ENCODE measurements at regions not wholly inside any gene's neighbourhood (a gene's known extent, or its start where the extent isn't known, plus 50 kb on each side); places are given as distances from the start of the nearest gene placed in this dataset.

DNA sequence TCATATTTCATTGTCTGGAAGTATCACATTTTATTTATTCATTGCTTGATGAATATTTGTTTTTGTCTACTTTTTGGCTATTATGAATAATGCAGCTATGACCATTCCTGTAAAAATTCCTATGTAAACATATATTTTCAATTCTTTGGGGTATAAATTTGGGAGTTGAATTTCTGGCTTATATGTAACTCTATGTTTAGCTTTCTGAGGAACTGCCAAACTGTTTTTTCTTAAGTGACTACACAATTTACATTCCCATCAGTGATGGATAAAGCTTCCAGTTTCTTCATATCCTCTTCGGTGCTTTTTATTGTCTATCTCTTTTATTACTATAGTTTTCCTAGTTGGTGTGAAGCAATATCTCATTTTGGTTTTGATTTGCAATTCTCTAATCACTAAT, 115.6 kb upstream of the CXCL12 start:
- TF ChIP-seq POLR2A (IDR thresholded peaks at IDR 0.05) (no peak), CTCF (IDR thresholded peaks at IDR 0.05 in 8 of 11, conservative IDR thresholded peaks at IDR 0.05 in 3 of 11) (no peak), POLR2AphosphoS5 (IDR thresholded peaks at IDR 0.05) (no peak)

All from spleen (tissue), 7 donors.